ENCODE measurements at regions not wholly inside any gene's neighbourhood (a gene's known extent, or its start where the extent isn't known, plus 50 kb on each side); places are given as distances from the start of the nearest gene placed in this dataset.
"Not testable (repeated sequence)": the region's sequence is repeated elsewhere in the genome, so short reads cannot be mapped to it uniquely, and the experiment has no call there.

DNA sequence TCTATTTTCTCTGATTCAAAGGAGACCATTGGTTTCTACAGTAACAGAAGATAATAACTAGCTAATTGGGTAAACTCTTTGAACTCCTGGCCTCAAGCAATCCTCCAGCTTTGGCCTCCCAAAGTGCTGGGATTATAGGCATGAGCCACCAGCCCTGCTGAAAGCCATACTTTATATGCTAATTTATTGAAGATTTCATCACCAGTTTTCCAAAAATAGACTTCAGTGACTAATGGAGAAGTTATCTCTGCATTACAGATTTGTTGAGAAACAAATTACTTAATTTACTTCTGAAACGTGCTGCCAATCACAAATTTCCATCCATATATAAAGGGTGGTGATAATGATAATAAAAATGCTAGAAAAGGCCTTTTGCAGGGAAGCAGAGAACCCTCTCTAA lies 1758.1 kb upstream of the SEL1L start:
- WGBS, 2 donors: 56 to 77% methylated on average over 1 of the region's 1 CpG
- H3K9me3 ChIP-seq: no peaks in the 10 kb centered on the region
- no peak for FAIRE-seq
- H3K27me3 ChIP-seq: no peaks in the 10 kb centered on the region
- DNase-seq: no peak
- intact Hi-C loops (cut with DNase I): no loop called here
- TF ChIP-seq, protein P1, sequence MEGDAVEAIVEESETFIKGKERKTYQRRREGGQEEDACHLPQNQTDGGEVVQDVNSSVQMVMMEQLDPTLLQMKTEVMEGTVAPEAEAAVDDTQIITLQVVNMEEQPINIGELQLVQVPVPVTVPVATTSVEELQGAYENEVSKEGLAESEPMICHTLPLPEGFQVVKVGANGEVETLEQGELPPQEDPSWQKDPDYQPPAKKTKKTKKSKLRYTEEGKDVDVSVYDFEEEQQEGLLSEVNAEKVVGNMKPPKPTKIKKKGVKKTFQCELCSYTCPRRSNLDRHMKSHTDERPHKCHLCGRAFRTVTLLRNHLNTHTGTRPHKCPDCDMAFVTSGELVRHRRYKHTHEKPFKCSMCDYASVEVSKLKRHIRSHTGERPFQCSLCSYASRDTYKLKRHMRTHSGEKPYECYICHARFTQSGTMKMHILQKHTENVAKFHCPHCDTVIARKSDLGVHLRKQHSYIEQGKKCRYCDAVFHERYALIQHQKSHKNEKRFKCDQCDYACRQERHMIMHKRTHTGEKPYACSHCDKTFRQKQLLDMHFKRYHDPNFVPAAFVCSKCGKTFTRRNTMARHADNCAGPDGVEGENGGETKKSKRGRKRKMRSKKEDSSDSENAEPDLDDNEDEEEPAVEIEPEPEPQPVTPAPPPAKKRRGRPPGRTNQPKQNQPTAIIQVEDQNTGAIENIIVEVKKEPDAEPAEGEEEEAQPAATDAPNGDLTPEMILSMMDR (IDR thresholded peaks at IDR 0.05): no peak
- H3K36me3 ChIP-seq: no peaks in the 10 kb centered on the region
- peaks cover 4 to 10% (median 6%) of the 10 kb centered on the region in 3 donors for H3K4me1 ChIP-seq
- H3K27ac ChIP-seq: no peak overlapping the region
- ATAC-seq: no peak
- H3K4me3 ChIP-seq: no peak overlapping the region

DNA sequence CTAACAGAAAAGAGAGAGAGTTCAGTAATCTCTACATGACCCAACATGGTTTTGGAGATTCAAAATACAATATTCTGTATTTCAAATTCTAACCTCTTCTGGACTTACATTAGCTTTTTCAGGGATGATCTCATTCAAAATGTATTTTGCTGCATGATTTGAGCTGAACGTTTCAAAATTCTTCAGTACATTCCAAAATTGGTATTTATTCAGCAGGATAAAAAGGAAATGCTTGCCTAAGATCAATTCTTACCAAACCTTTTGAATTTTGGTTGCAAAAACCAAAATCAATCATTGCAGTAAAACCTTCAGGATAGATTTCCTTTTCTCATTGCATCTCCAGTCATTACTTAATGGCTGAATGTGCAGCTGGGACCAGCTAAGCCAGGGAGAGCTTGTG lies 1761.3 kb upstream of the SEL1L start:
- TF ChIP-seq, protein P1 (IDR thresholded peaks at IDR 0.05): no peak
- Histone ChIP-seq H3K9me3 (no peaks in the 10 kb centered on the region), H3K27ac (no peak overlapping the region), H3K36me3 (no peaks in the 10 kb centered on the region), H3K4me3 (no peak overlapping the region), H3K4me1 (no peaks in the 10 kb centered on the region), H3K27me3 (no peaks in the 10 kb centered on the region)
- no peak for FAIRE-seq
- no peak for DNase-seq
- WGBS, 2 donors: 22 to 24% methylated on average over 1 of the region's 1 CpG
- intact Hi-C loops (cut with DNase I): no loop called here
- no peak for ATAC-seq

DNA sequence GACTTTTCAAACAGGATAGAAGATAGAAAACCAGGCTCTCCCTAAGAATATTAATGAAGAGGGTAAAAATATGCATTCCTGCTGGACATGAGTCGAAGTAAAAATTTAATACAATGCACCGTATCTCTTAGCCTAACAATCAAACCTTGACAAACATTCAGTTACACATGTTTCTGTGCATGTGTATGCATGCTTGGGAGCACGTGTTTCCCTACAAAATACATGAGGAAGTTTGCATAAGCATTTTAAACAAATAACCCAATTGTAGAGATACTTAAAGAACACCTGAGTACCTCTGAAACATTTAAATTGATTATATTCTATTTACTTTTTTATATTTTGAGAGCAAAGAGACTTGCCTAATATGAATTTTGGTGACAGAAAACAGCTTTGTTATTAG lies 1763.7 kb upstream of the SEL1L start:
- no peak overlapping the region for H3K4me3 ChIP-seq
- no peaks in the 10 kb centered on the region for H3K27me3 ChIP-seq
- H3K4me1 ChIP-seq: no peaks in the 10 kb centered on the region
- no peaks in the 10 kb centered on the region for H3K9me3 ChIP-seq
- no peak for ATAC-seq
- TF ChIP-seq, protein P1 (IDR thresholded peaks at IDR 0.05): no peak
- H3K27ac ChIP-seq: no peak overlapping the region
- WGBS, 2 donors: 41 to 46% methylated on average over 3 of the region's 3 CpGs
- no peak for FAIRE-seq
- no peaks in the 10 kb centered on the region for H3K36me3 ChIP-seq
- DNase-seq: no peak
- intact Hi-C loops (cut with DNase I): no loop called here

DNA sequence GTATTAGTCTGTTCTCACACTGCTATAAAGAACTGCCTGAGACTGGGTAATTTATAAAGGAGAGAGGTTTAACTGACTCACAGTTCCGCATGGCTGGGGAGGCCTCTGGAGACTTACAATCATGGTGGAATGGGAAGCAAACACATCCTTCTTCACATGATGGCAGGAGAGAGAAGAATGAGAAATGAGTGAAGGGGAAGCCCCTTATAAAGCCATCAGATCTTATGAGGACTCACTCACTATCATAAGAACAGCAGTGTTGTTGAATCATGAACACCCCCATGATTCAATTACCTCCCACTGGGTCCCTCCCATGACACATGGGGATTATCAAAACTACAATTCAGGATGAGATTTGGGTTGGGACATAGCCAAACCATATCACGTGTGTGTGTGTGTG lies 1764.4 kb upstream of the SEL1L start:
- DNase-seq; ATAC-seq; FAIRE-seq; H3K4me1 ChIP-seq; intact Hi-C loops (cut with DNase I); H3K4me3 ChIP-seq; H3K27ac ChIP-seq; H3K36me3 ChIP-seq; H3K9me3 ChIP-seq; H3K27me3 ChIP-seq: not testable (repeated sequence)
- 69 to 87% methylated on average over 2 of the region's 2 CpGs for WGBS, 2 donors

DNA sequence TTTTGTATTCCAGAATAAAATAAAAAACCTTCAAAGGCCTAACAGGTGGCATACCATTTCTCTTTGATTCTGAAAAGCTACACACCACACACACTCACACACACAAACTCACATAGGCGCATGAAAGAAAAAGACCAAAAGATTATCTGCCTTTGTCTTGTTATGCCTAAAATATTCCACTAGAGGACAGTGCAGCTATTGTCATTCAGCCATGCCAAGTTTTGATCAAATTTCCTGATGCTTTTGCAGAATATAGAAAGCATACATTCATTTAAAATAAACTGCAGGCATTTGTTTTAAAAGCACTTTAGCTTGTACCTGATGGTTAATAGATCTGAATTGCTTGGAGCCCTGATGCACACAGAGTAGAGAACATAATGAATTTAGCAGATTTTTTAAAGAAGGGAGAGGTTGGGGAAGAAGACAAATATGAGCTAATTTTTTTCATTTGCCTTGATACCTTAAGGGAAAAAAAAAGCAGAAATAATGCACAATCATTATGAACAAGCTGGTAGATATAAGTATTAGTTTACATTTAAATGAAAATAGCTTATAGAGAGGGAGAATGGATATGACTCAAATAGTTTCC lies 1766.9 kb upstream of the SEL1L start:
- WGBS, 2 donors: 37 to 47% methylated on average over 1 of the region's 1 CpG

More for the DNA sequence above, 1766.9 kb upstream of the SEL1L start:
- TF ChIP-seq, protein P1 (IDR thresholded peaks at IDR 0.05): peak; percentile 54 to 78 (median 69)
- H3K4me3 ChIP-seq: no peak overlapping the region
- H3K9me3 ChIP-seq: no peaks in the 10 kb centered on the region
- FAIRE-seq (peak; percentile 47), DNase-seq (no peak), ATAC-seq (peak in 3 of 4 donors; percentile 47 to 74 (median 73))
- H3K27ac ChIP-seq: no peak overlapping the region
- intact Hi-C loops (cut with DNase I): no loop called here
- H3K27me3 ChIP-seq: no peaks in the 10 kb centered on the region
- H3K4me1 ChIP-seq: no peaks in the 10 kb centered on the region
- H3K36me3 ChIP-seq: no peaks in the 10 kb centered on the region
